ENCODE measurements at regions not wholly inside any gene's neighbourhood (a gene's known extent, or its start where the extent isn't known, plus 50 kb on each side); places are given as distances from the start of the nearest gene placed in this dataset.

DNA sequence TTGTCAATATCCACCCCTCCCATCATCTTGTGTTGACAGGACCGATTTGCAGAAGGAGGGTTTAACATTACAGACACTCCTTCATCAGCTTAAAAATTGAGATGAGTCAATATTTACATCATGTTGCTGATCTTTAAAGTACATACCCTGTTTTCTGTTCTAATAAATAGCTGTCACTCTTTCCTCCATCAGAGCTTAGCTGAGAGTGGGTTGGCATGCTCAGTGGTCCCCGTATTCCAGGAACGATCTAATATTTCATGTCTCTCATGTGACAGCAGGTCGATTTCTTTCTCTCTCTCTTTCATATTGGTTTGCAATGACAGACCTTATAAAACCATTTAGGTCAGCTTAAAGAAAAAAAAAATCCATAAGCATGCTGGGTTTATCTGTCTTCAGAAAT is 950.6 kb downstream of the GALC start:
- no peak for TF ChIP-seq CTCF (IDR thresholded peaks at IDR 0.05; ENCODE audit: low read length)
- no peak for TF ChIP-seq EZH2 (optimal IDR thresholded peaks at IDR 0.05; ENCODE audit: low read depth, low read length)
- TF ChIP-seq EZH2phosphoT487 (IDR thresholded peaks at IDR 0.05; ENCODE audit: low read length) = no peak
